GM12878 (cell line): ENCODE measurements at regions not wholly inside any gene's neighbourhood (a gene's known extent, or its start where the extent isn't known, plus 50 kb on each side); places are given as distances from the start of the nearest gene placed in this dataset.

Source experiments
- ATF2 ChIP-seq: IDR thresholded peaks from 2 replicates; pipeline ENCODE4 v1.6.1; 2012; ENCODE audit warnings: low read length, inconsistent platforms
- CBFB ChIP-seq: IDR thresholded peaks from 2 replicates; pipeline ENCODE4 v1.6.1; 2016; ENCODE audit warnings: antibody characterized with exemption, low read depth
- CEBPB ChIP-seq, 2 experiments: fragments of 150-350 bp in 1 of 2; IDR thresholded peaks; 2 replicates each; pipeline ENCODE4 v1.6.1; 2012 to 2014; ENCODE audit warnings: low read depth in 2 of 2, low read length in 2 of 2, borderline replicate concordance in 1 of 2, inconsistent platforms in 1 of 2
- CTCF ChIP-seq, 3 experiments: IDR thresholded peaks in 2 of 3; conservative IDR thresholded peaks in 1 of 3; 2 replicates each; pipeline ENCODE4 v1.5.1; 2011; ENCODE audit warnings: low read depth in 3 of 3, low read length in 3 of 3, mild to moderate bottlenecking in 3 of 3, control low read depth in 2 of 3, moderate library complexity in 2 of 3, inconsistent platforms in 1 of 3, mixed read lengths in 1 of 3; ENCODE audit not compliant: control insufficient read depth in 2 of 3, insufficient read depth in 1 of 3; ENCODE audit errors: extremely low read depth in 1 of 3
- E2F4 ChIP-seq: IDR thresholded peaks from 2 replicates; pipeline ENCODE4 v1.6.1; 2012; ENCODE audit warnings: low read depth, low read length, improper control_type of control experiment
- ELK1 ChIP-seq: IDR thresholded peaks from 2 replicates; pipeline ENCODE4 v1.6.1; 2012; ENCODE audit warnings: low read depth, low read length, improper control_type of control experiment
- EZH2 ChIP-seq: IDR thresholded peaks from 2 replicates; pipeline ENCODE4 v1.6.1; 2012; ENCODE audit warnings: low read depth, mild to moderate bottlenecking, control low read depth, inconsistent platforms, low read length, borderline replicate concordance; ENCODE audit not compliant: control insufficient read depth
- MAX ChIP-seq: IDR thresholded peaks from 2 replicates; pipeline ENCODE4 v1.6.1; 2012; ENCODE audit warnings: low read depth, low read length, improper control_type of control experiment
- NRF1 ChIP-seq: conservative IDR thresholded peaks from 2 replicates; pipeline ENCODE4 v1.6.1; 2011; ENCODE audit warnings: mild to moderate bottlenecking, low read depth, low read length, improper control_type of control experiment
- POLR2A ChIP-seq: IDR thresholded peaks from 2 replicates; pipeline ENCODE4 v1.6.1; 2011; ENCODE audit warnings: low read depth, mild to moderate bottlenecking, low read length
- RFX5 ChIP-seq: IDR thresholded peaks from 2 replicates; pipeline ENCODE4 v1.6.1; 2011; ENCODE audit warnings: low read depth, low read length, improper control_type of control experiment
- SIN3A ChIP-seq: IDR thresholded peaks from 2 replicates; pipeline ENCODE4 v1.6.1; 2012; ENCODE audit warnings: low read depth, low read length, improper control_type of control experiment
- ZBTB4 ChIP-seq: fragments of 450-650 bp; formaldehyde crosslinking; IDR thresholded peaks from 2 replicates; pipeline ENCODE4 v1.4.0; 2022; ENCODE audit warnings: mild to moderate bottlenecking, moderate library complexity

- TF ChIP-seq ATF2 (no peak), POLR2A (no peak), ELK1 (no peak), ZBTB4 (CRISPR knock-in tag) (no peak), CEBPB (IDR thresholded peaks at IDR 0.05; ENCODE audit: borderline replicate concordance in 1 of 2, low read depth in 2 of 2, low read length in 2 of 2) (no peak), CTCF (IDR thresholded peaks at IDR 0.05 in 2 of 3, conservative IDR thresholded peaks at IDR 0.05 in 1 of 3; ENCODE audit: control insufficient read depth in 2 of 3, extremely low read depth in 1 of 3, insufficient read depth in 1 of 3, low read depth in 3 of 3, low read length in 3 of 3) (no peak), E2F4 (no peak), EZH2 (no peak), RFX5 (no peak), CBFB (no peak), NRF1 (no peak), MAX (no peak), SIN3A (no peak)
Measured at GRCh38 chr13:34816908-34817665, 125.0 kb upstream of the NBEA start.
